ENCODE measurements at regions not wholly inside any gene's neighbourhood (a gene's known extent, or its start where the extent isn't known, plus 50 kb on each side); places are given as distances from the start of the nearest gene placed in this dataset.

- Histone ChIP-seq H3K27me3 (ENCODE audit: control insufficient read depth in 2 of 2, insufficient read depth in 2 of 2, low read length in 2 of 2) (no peaks in the 10 kb centered on the region; a peak in 1 of 5 replicates), H3K4me2 (ENCODE audit: insufficient read depth, low read length) (no peak overlapping the region), H4K20me1 (replicated peaks; ENCODE audit: control insufficient read depth, insufficient read depth, low read length) (no peaks in the 10 kb centered on the region; the same call in 1 of the 2 replicates), H3K4me3 (no peak overlapping the region), H2AFZ (ENCODE audit: low read depth, low read length) (no peak overlapping the region), H3K27ac (ENCODE audit: extremely low read depth, low read depth, low read length) (no peak overlapping the region), H3K36me3 (ENCODE audit: control insufficient read depth, insufficient read depth, low read length) (no peaks in the 10 kb centered on the region), H3K9me3 (replicated peaks; ENCODE audit: control insufficient read depth, insufficient read depth, low read depth, low read length) (no peaks in the 10 kb centered on the region), H3K9ac (ENCODE audit: insufficient read depth in 1 of 2, low read depth in 2 of 2, low read length in 2 of 2) (no peak overlapping the region), H3K4me1 (replicated peaks in 1 of 2; ENCODE audit: control insufficient read depth in 2 of 2, insufficient read depth in 2 of 2, low read length in 2 of 2) (no peaks in the 10 kb centered on the region), H3K9me1 (ENCODE audit: control insufficient read depth, insufficient read depth, low read length) (no peaks in the 10 kb centered on the region), H3K79me2 (ENCODE audit: control insufficient read depth, insufficient read depth, low read length) (no peaks in the 10 kb centered on the region)
- WGBS (ENCODE audit: insufficient coverage, low coverage, missing lambda C conversion rate), result 0% methylated on average over 2 of the region's 2 CpGs
- DNase-seq (ENCODE audit: extremely low read depth in 1 of 4, low spot score in 3 of 4), result no peak
- ChIA-PET POLR2A (interaction anchor here (1.0 to 1.4 kb wide), 2 partner anchors 17 to 38 kb away, joined by 3 to 4 read pairs; no protein-coding TSS in a partner anchor), CTCF (ENCODE audit: low intra/inter-chr PET ratio) (no interaction called here)
- no TSS peak for BruUV-seq (replicated peaks)
- no peak for FAIRE-seq
- ATAC-seq, result no peak
- in situ Hi-C loops (cut with MboI) (no loop called here), intact Hi-C loops (cut with micrococcal nuclease) (no loop called here)
- TF ChIP-seq BHLHE40 (IDR thresholded peaks at IDR 0.05; ENCODE audit: low read length), result 0 out of 2 replicates have a peak, but pooled peaks have one; percentile 9
- TF ChIP-seq MIER1 (IDR thresholded peaks at IDR 0.05; ENCODE audit: low read depth), result no peak
- TF ChIP-seq HNRNPH1 (optimal IDR thresholded peaks at IDR 0.05; ENCODE audit: low read depth, low read length), result no peak
Observed at GRCh38 chr1:241447031-241447644, 72.4 kb downstream of the FH start.

DNA sequence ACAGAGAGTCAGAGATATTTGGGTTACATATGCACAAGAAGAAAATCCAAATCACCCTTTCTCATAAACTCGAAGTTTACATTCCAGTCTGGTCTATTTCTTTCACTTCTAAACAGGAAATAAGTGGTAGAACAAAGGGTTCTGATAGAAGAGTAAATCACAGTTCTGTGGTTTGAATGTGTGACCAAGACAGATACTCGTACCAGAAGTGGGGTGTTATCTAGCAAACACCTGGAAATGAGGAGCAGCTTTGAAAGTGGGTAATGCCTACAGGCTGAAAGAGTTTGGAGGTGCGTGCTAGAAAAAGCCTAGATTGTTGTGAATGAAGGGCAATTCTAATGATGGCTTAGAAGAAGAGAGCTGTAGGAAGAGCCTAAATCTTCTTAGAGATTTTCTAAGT lies 74.7 kb downstream of the FH start:
- WGBS (ENCODE audit: insufficient coverage, low coverage, missing lambda C conversion rate), result 0% methylated on average over 3 of the region's 3 CpGs

More for the DNA sequence above, 74.7 kb downstream of the FH start:
- Histone ChIP-seq H3K4me1 (replicated peaks in 1 of 2; ENCODE audit: control insufficient read depth in 2 of 2, insufficient read depth in 2 of 2, low read length in 2 of 2) (no peaks in the 10 kb centered on the region), H3K27ac (ENCODE audit: extremely low read depth, low read depth, low read length) (no peak overlapping the region), H3K79me2 (ENCODE audit: control insufficient read depth, insufficient read depth, low read length) (no peaks in the 10 kb centered on the region), H2AFZ (ENCODE audit: low read depth, low read length) (no peak overlapping the region), H3K9ac (ENCODE audit: insufficient read depth in 1 of 2, low read depth in 2 of 2, low read length in 2 of 2) (no peak overlapping the region), H3K9me1 (ENCODE audit: control insufficient read depth, insufficient read depth, low read length) (no peaks in the 10 kb centered on the region), H3K36me3 (ENCODE audit: control insufficient read depth, insufficient read depth, low read length) (no peaks in the 10 kb centered on the region), H3K27me3 (ENCODE audit: control insufficient read depth in 2 of 2, insufficient read depth in 2 of 2, low read length in 2 of 2) (no peaks in the 10 kb centered on the region; a peak in 1 of 5 replicates), H3K4me2 (ENCODE audit: insufficient read depth, low read length) (no peak overlapping the region), H4K20me1 (replicated peaks; ENCODE audit: control insufficient read depth, insufficient read depth, low read length) (no peaks in the 10 kb centered on the region; the same call in 1 of the 2 replicates), H3K9me3 (replicated peaks; ENCODE audit: control insufficient read depth, insufficient read depth, low read depth, low read length) (no peaks in the 10 kb centered on the region), H3K4me3 (no peak overlapping the region)
- BruUV-seq (replicated peaks), result no TSS peak
- DNase-seq (ENCODE audit: extremely low read depth in 1 of 4, low spot score in 3 of 4) (no peak), FAIRE-seq (no peak), ATAC-seq (no peak)
- POLR2A ChIA-PET, result interaction anchor here (0.5 kb wide), 1 partner anchor 30 kb away, joined by 4 read pairs; no protein-coding TSS in a partner anchor
- CTCF ChIA-PET (ENCODE audit: low intra/inter-chr PET ratio), result no interaction called here
- in situ Hi-C loops (cut with MboI) (no loop called here), intact Hi-C loops (cut with micrococcal nuclease) (no loop called here)
- TF ChIP-seq, protein P1, sequence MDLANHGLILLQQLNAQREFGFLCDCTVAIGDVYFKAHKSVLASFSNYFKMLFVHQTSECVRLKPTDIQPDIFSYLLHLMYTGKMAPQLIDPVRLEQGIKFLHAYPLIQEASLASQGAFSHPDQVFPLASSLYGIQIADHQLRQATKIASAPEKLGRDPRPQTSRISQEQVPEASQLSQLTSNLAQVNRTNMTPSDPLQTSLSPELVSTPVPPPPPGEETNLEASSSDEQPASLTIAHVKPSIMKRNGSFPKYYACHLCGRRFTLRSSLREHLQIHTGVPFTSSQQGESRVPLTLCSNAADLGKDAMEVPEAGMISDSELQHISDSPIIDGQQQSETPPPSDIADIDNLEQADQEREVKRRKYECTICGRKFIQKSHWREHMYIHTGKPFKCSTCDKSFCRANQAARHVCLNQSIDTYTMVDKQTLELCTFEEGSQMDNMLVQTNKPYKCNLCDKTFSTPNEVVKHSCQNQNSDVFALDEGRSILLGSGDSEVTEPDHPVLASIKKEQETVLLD (IDR thresholded peaks at IDR 0.05), result no peak
- peak; percentile 52; the same call in 1 of the 2 replicates for TF ChIP-seq ZNF707 (CRISPR knock-in tag; conservative IDR thresholded peaks at IDR 0.05)

Measured in K562 (cell line).